Progenitor cell of endocrine pancreas (in vitro differentiated cells): ENCODE measurements at regions not wholly inside any gene's neighbourhood (a gene's known extent, or its start where the extent isn't known, plus 50 kb on each side); places are given as distances from the start of the nearest gene placed in this dataset.

Experiments used
- DNase-seq: peaks from one replicate; pipeline ENCODE4 v3.0.0; 2021; ENCODE audit warnings: low spot score; ENCODE audit not compliant: unreplicated experiment
- H3K27ac Mint-ChIP-seq: 2 replicates; pipeline ENCODE4 v1.8.0; 2021; ENCODE audit warnings: mild to moderate bottlenecking, moderate library complexity, mixed read lengths
- H3K27me3 Mint-ChIP-seq: 2 replicates; pipeline ENCODE4 v1.8.0; 2021; ENCODE audit warnings: mixed read lengths
- H3K36me3 Mint-ChIP-seq: 2 replicates; pipeline ENCODE4 v1.8.0; 2022; ENCODE audit warnings: mixed read lengths; ENCODE audit not compliant: insufficient read depth
- H3K4me1 Mint-ChIP-seq: 2 replicates; pipeline ENCODE4 v1.8.0; 2021; ENCODE audit warnings: low read depth, mixed read lengths
- H3K4me3 Mint-ChIP-seq: 2 replicates; pipeline ENCODE4 v1.8.0; 2021; ENCODE audit warnings: low read depth, mild to moderate bottlenecking, moderate library complexity, mixed read lengths
- H3K9me3 Mint-ChIP-seq: 2 replicates; pipeline ENCODE4 v1.8.0; 2021; ENCODE audit warnings: low read depth, mixed read lengths
- TF ChIP-seq, protein P1 (sequence below): fragments of 200-600 bp; sonication (generic); IDR thresholded peaks from one replicate; pipeline ENCODE4 v1.5.0; 2021; ENCODE audit warnings: antibody characterized with exemption, mild to moderate bottlenecking; ENCODE audit not compliant: unreplicated experiment

DNA sequence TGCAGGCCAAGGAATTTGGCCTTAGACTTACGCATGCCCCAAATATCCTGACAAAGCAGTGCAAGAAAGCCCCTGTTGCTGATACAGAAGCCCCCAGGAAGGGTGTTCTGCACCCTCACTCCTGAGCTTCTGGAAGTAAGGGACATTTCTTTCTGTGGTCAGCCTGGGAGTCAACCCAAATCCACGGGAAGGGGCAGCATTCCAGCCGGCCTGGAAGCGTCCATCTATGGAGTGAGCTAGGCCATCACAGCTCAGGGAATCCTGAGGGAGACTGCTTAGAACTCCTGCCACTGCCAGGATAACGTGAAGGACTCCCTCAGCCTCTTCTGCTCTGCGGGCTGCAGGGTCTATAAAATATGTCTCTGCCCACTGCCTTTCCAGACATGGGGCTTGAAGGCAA is 173.9 kb downstream of the ANAPC1 start:
- TF ChIP-seq, protein P1, sequence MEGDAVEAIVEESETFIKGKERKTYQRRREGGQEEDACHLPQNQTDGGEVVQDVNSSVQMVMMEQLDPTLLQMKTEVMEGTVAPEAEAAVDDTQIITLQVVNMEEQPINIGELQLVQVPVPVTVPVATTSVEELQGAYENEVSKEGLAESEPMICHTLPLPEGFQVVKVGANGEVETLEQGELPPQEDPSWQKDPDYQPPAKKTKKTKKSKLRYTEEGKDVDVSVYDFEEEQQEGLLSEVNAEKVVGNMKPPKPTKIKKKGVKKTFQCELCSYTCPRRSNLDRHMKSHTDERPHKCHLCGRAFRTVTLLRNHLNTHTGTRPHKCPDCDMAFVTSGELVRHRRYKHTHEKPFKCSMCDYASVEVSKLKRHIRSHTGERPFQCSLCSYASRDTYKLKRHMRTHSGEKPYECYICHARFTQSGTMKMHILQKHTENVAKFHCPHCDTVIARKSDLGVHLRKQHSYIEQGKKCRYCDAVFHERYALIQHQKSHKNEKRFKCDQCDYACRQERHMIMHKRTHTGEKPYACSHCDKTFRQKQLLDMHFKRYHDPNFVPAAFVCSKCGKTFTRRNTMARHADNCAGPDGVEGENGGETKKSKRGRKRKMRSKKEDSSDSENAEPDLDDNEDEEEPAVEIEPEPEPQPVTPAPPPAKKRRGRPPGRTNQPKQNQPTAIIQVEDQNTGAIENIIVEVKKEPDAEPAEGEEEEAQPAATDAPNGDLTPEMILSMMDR = no peak
- no peak overlapping the region for H3K4me3 Mint-ChIP-seq
- peaks cover 6% of the 10 kb centered on the region for H3K9me3 Mint-ChIP-seq
- H3K4me1 Mint-ChIP-seq = peaks cover 7% of the 10 kb centered on the region
- no peak overlapping the region for H3K27ac Mint-ChIP-seq
- H3K27me3 Mint-ChIP-seq = no peaks in the 10 kb centered on the region
- H3K36me3 Mint-ChIP-seq = no peaks in the 10 kb centered on the region
- DNase-seq = no peak

GRCh38 chr2:111710613-111711012 is 173.4 kb downstream of the ANAPC1 start:
- Mint-ChIP-seq H3K9me3 (peaks cover 6% of the 10 kb centered on the region), H3K27ac (no peak overlapping the region), H3K36me3 (no peaks in the 10 kb centered on the region), H3K4me1 (peaks cover 7% of the 10 kb centered on the region), H3K27me3 (no peaks in the 10 kb centered on the region), H3K4me3 (no peak overlapping the region)
- no peak for DNase-seq
- TF ChIP-seq, protein P1 = no peak

DNA sequence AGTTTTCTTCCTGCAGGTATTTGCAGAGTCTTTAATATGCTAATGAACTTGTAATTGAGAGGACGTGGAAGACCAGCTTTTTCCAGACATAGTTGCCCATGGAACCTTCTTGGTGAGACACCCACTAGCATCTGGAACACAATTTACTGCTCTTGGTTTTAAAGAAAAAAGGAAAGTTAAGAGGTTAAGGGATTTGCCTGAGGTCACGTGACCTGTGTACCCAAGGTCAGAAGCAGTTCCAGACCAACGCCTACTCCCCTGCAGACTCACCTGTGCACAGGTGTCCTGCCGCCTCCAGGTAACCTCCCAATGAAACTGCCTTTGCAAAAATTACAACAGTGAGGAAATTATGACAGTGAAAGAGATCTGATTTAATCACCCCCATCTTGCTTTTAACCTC is 172.7 kb downstream of the ANAPC1 start:
- DNase-seq = no peak
- TF ChIP-seq, protein P1 = no peak
- Mint-ChIP-seq H3K4me3 (no peak overlapping the region), H3K27ac (no peak overlapping the region), H3K9me3 (peaks cover 6% of the 10 kb centered on the region), H3K36me3 (no peaks in the 10 kb centered on the region), H3K27me3 (no peaks in the 10 kb centered on the region), H3K4me1 (peaks cover 2% of the 10 kb centered on the region)

DNA sequence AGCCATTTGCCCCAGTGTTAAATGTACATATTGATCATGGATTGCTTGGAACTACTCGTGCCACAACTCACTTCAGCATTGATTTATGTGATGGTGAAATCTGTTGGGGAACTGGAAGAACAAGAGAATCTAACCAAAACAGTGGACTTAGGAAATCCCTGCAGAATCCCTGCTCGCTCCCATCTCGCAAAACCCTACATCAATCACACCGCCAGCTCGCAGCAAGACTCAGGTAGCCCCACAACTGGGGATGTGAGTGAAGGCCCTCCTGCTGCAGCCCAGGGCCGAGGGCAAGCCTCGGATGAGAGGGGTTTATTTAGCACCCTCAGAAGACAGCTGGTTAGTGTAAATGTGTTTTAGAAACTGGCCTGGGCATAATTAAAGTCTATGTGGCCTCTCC is 171.6 kb downstream of the ANAPC1 start:
- Mint-ChIP-seq H3K27me3 (no peaks in the 10 kb centered on the region), H3K9me3 (peaks cover 6% of the 10 kb centered on the region), H3K36me3 (no peaks in the 10 kb centered on the region), H3K27ac (no peak overlapping the region), H3K4me3 (no peak overlapping the region), H3K4me1 (peaks cover 2% of the 10 kb centered on the region)
- TF ChIP-seq, protein P1 = no peak
- no peak for DNase-seq

DNA sequence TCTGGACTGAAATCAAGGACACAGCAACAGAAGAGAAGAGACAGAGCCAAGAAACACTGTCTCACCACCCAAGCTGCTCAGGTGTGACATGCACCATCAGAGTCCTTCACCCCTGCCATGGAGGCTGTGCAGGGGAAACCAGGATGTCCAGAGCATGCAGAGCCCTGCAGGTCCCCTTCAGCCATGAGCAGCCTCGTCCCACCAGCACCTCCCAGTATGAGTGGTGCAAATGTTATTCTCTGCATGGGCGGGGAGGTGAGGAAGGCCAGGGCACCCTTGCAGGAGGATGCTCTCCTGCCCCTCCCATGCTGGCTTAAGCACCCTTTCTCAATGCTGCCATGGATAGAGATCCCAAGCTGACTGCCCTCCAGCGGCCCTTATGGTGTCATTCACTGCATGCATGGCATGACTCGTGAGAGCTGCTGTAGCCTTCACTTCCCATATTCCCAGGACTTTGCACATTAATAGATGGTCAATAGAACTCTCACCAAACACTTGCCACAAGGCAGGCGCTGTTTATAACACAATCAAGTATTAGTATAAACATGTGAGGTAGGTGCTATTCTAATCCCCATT is 171.0 kb downstream of the ANAPC1 start:
- Mint-ChIP-seq H3K4me1 (peaks cover 2% of the 10 kb centered on the region), H3K36me3 (no peaks in the 10 kb centered on the region), H3K9me3 (peaks cover 6% of the 10 kb centered on the region), H3K4me3 (no peak overlapping the region), H3K27me3 (no peaks in the 10 kb centered on the region), H3K27ac (no peak overlapping the region)
- no peak for DNase-seq
- TF ChIP-seq, protein P1 = no peak
